SK-N-SH (cell line): ENCODE measurements at regions not wholly inside any gene's neighbourhood (a gene's known extent, or its start where the extent isn't known, plus 50 kb on each side); places are given as distances from the start of the nearest gene placed in this dataset.

ENCODE experiments used
- CTCF ChIA-PET: fragments of 300-600, 350-600 bp; formaldehyde crosslinking; extraction: SDS; loops from one replicate; lab custom pipeline; 2021; lab: Yijun Ruan, JAX
- POLR2A ChIA-PET: fragments of 350-600 bp; sonication (Branson Sonifier 250); formaldehyde crosslinking; extraction: SDS; loops from one replicate; lab custom pipeline; 2020; ENCODE audit warnings: antibody characterized with exemption, inconsistent platforms; lab: Yijun Ruan, JAX
- DNase-seq: peaks from one replicate; pipeline ENCODE4 v3.0.0; 2012
- H2AFZ ChIP-seq: fragments of 200-600 bp; sonication (generic); 2 replicates; pipeline ENCODE4 v1.8.1; 2016; ENCODE audit warnings: antibody characterized with exemption, mild to moderate bottlenecking, low read depth
- H3F3A ChIP-seq: fragments of 200-600 bp; sonication (generic); replicated peaks from 2 replicates; pipeline ENCODE3; 2016; ENCODE audit warnings: antibody characterized with exemption, mild to moderate bottlenecking; ENCODE audit not compliant: insufficient read depth
- H3K27ac ChIP-seq, 2 experiments: fragments of 200-500 bp in 1 of 2; fragments of 200-600 bp in 1 of 2; sonication (Bioruptor generic) in 1 of 2; sonication (generic), shearing (Covaris generic) in 1 of 2; 2 replicates each; pipeline versions ENCODE4 v1.5.1 to v1.6.1; 2014 to 2016; ENCODE audit warnings: low read depth in 2 of 2, inconsistent platforms in 1 of 2, low read length in 1 of 2, mild to moderate bottlenecking in 1 of 2, mixed read lengths in 1 of 2
- H3K27me3 ChIP-seq: fragments of 200-600 bp; sonication (generic), shearing (Covaris generic); 2 replicates; pipeline ENCODE4 v1.6.1; 2016; ENCODE audit warnings: mixed run types; ENCODE audit not compliant: insufficient read depth
- H3K36me3 ChIP-seq, 2 experiments: fragments of 200-500 bp in 1 of 2; fragments of 200-600 bp in 1 of 2; sonication (Bioruptor generic) in 1 of 2; sonication (generic) in 1 of 2; replicated peaks in 1 of 2; 2 replicates each; pipeline versions ENCODE3 to v1.5.1; 2014 to 2016; ENCODE audit warnings: low read length in 1 of 2, mild to moderate bottlenecking in 1 of 2; ENCODE audit not compliant: insufficient read depth in 2 of 2, control insufficient read depth in 1 of 2
- H3K4me1 ChIP-seq, 2 experiments: fragments of 200-500 bp in 1 of 2; fragments of 200-600 bp in 1 of 2; sonication (Bioruptor generic) in 1 of 2; sonication (generic), shearing (Covaris generic) in 1 of 2; 2 replicates each; pipeline versions ENCODE4 v1.5.1 to v1.6.1; 2014 to 2016; ENCODE audit warnings: low read depth in 1 of 2, low read length in 1 of 2, mixed run types in 1 of 2; ENCODE audit not compliant: insufficient read depth in 2 of 2, control insufficient read depth in 1 of 2
- H3K4me2 ChIP-seq: fragments of 200-600 bp; sonication (generic), shearing (Covaris generic); 2 replicates; pipeline ENCODE4 v1.6.1; 2017; ENCODE audit warnings: mixed run types
- H3K4me3 ChIP-seq, 2 experiments: fragments of 200-500 bp in 1 of 2; fragments of 200-600 bp in 1 of 2; sonication (Bioruptor generic) in 1 of 2; sonication (generic), shearing (Covaris generic) in 1 of 2; 2 replicates each; pipeline versions ENCODE4 v1.5.1 to v1.8.1; 2014 to 2016; ENCODE audit warnings: low read depth in 2 of 2, inconsistent platforms in 1 of 2, low read length in 1 of 2, mild to moderate bottlenecking in 1 of 2, mixed read lengths in 1 of 2, moderate library complexity in 1 of 2
- H3K79me2 ChIP-seq: fragments of 200-600 bp; sonication (generic); 2 replicates; pipeline ENCODE4 v1.8.1; 2017; ENCODE audit warnings: mild to moderate bottlenecking; ENCODE audit not compliant: insufficient read depth
- H3K9ac ChIP-seq: fragments of 200-600 bp; sonication (generic); 2 replicates; pipeline ENCODE4 v1.6.1; 2017; ENCODE audit warnings: mixed run types
- H3K9me2 ChIP-seq: fragments of 200-600 bp; sonication (generic); 2 replicates; pipeline ENCODE4 v1.6.1; 2017; ENCODE audit warnings: mixed run types
- H3K9me3 ChIP-seq: fragments of 200-600 bp; sonication (generic); 2 replicates; pipeline ENCODE4 v1.6.1; 2017; ENCODE audit warnings: mixed run types, mild to moderate bottlenecking, moderate library complexity
- H4K20me1 ChIP-seq: fragments of 200-600 bp; sonication (generic); 2 replicates; pipeline ENCODE4 v1.6.1; 2017; ENCODE audit warnings: mild to moderate bottlenecking, mixed run types; ENCODE audit not compliant: insufficient read depth
- ELF1 ChIP-seq: IDR thresholded peaks from 2 replicates; pipeline ENCODE4 v1.4.0; 2012
- FOSL2 ChIP-seq: IDR thresholded peaks from 2 replicates; pipeline ENCODE4 v1.4.0; 2012; ENCODE audit warnings: low read depth, mild to moderate bottlenecking, moderate library complexity, borderline replicate concordance
- FOXJ3 ChIP-seq: sonication (generic); formaldehyde crosslinking; IDR thresholded peaks from 2 replicates; pipeline ENCODE4 v1.5.1; 2020; ENCODE audit warnings: mild to moderate bottlenecking, missing genetic modification reagents
- FOXM1 ChIP-seq: IDR thresholded peaks from 2 replicates; pipeline ENCODE4 v1.4.0; 2012; ENCODE audit warnings: low read depth, mild to moderate bottlenecking
- JUND ChIP-seq: IDR thresholded peaks from 2 replicates; pipeline ENCODE4 v1.4.0; 2012
- MAX ChIP-seq: IDR thresholded peaks from 2 replicates; pipeline ENCODE4 v1.4.0; 2012; ENCODE audit warnings: low read depth
- MXI1 ChIP-seq: IDR thresholded peaks from 2 replicates; pipeline ENCODE4 v1.6.1; 2012; ENCODE audit warnings: mild to moderate bottlenecking, low read depth, low read length, improper control_type of control experiment
- POLR2AphosphoS5 ChIP-seq: IDR thresholded peaks from 2 replicates; pipeline ENCODE4 v1.6.1; 2012; ENCODE audit warnings: low read depth, low read length
- RXRA ChIP-seq: IDR thresholded peaks from 2 replicates; pipeline ENCODE4 v1.4.0; 2012; ENCODE audit warnings: low read depth, mild to moderate bottlenecking, borderline replicate concordance
- SIN3A ChIP-seq: IDR thresholded peaks from 2 replicates; pipeline ENCODE4 v1.6.1; 2012; ENCODE audit warnings: low read depth, mild to moderate bottlenecking, low read length, moderate library complexity, borderline replicate concordance
- TAF1 ChIP-seq: IDR thresholded peaks from 2 replicates; pipeline ENCODE4 v1.6.1; 2012; ENCODE audit warnings: low read depth, mild to moderate bottlenecking, low read length, moderate library complexity, borderline replicate concordance
- TCF12 ChIP-seq: IDR thresholded peaks from 2 replicates; pipeline ENCODE4 v1.4.0; 2012
- USF1 ChIP-seq: IDR thresholded peaks from 2 replicates; pipeline ENCODE4 v1.4.0; 2012; ENCODE audit warnings: low read depth, borderline replicate concordance
- USF2 ChIP-seq: fragments of 150-350 bp; IDR thresholded peaks from 2 replicates; pipeline ENCODE4 v1.6.1; 2017; ENCODE audit warnings: antibody characterized with exemption, low read length, low read depth, borderline replicate concordance
- WGBS: methylation state at CpG from one replicate; pipeline ENCODE4 v1.1.6; 2017; ENCODE audit warnings: low lambda C conversion rate; 5-methylcytosine and 5-hydroxymethylcytosine counted together

GRCh38 chr2:59691518-59692190 lies 861.8 kb downstream of the BCL11A start:
- H3K9ac ChIP-seq, result no peak overlapping the region
- H3K4me3 ChIP-seq, result no peak overlapping the region
- no peak overlapping the region for H3K27ac ChIP-seq
- CTCF ChIA-PET, result no interaction called here
- WGBS, result 30% methylated on average over 3 of the region's 3 CpGs
- H3K4me1 ChIP-seq, result no peaks in the 10 kb centered on the region
- no peak overlapping the region for H2AFZ ChIP-seq
- no peaks in the 10 kb centered on the region for H3K36me3 ChIP-seq
- POLR2A ChIA-PET, result no interaction called here
- H4K20me1 ChIP-seq, result no peaks in the 10 kb centered on the region
- no peaks in the 10 kb centered on the region for H3K27me3 ChIP-seq
- no peaks in the 10 kb centered on the region for H3F3A ChIP-seq
- no peaks in the 10 kb centered on the region for H3K9me3 ChIP-seq
- no peaks in the 10 kb centered on the region for H3K79me2 ChIP-seq
- DNase-seq, result no peak
- H3K4me2 ChIP-seq, result no peak overlapping the region
- TF ChIP-seq USF2, result no peak
- no peak for TF ChIP-seq FOXM1
- no peak for TF ChIP-seq MXI1
- no peak for TF ChIP-seq SIN3A
- no peak for TF ChIP-seq ELF1
- TF ChIP-seq TAF1, result no peak
- TF ChIP-seq USF1, result no peak
- TF ChIP-seq FOXJ3, result no peak
- TF ChIP-seq TCF12, result no peak
- no peak for TF ChIP-seq RXRA
- TF ChIP-seq FOSL2, result no peak
- no peaks in the 10 kb centered on the region for H3K9me2 ChIP-seq

GRCh38 chr2:59690849-59691248 lies 862.6 kb downstream of the BCL11A start:
- ChIA-PET POLR2A (no interaction called here), CTCF (no interaction called here)
- 16% methylated on average over 4 of the region's 4 CpGs for WGBS
- Histone ChIP-seq H4K20me1 (no peaks in the 10 kb centered on the region), H3K9me2 (no peaks in the 10 kb centered on the region), H3K27me3 (no peaks in the 10 kb centered on the region), H3K27ac (no peak overlapping the region), H3K4me3 (no peak overlapping the region), H3K4me1 (no peaks in the 10 kb centered on the region), H3K9me3 (no peaks in the 10 kb centered on the region), H2AFZ (no peak overlapping the region), H3K79me2 (no peaks in the 10 kb centered on the region), H3K36me3 (no peaks in the 10 kb centered on the region), H3K4me2 (no peak overlapping the region), H3F3A (no peaks in the 10 kb centered on the region), H3K9ac (no peak overlapping the region)
- TF ChIP-seq TAF1 (no peak), POLR2AphosphoS5 (no peak), RXRA (no peak), JUND (no peak), MAX (no peak)
- no peak for DNase-seq
